ENCODE measurements at regions not wholly inside any gene's neighbourhood (a gene's known extent, or its start where the extent isn't known, plus 50 kb on each side); places are given as distances from the start of the nearest gene placed in this dataset.
"Not testable (repeated sequence)": the region's sequence is repeated elsewhere in the genome, so short reads cannot be mapped to it uniquely, and the experiment has no call there.

DNA sequence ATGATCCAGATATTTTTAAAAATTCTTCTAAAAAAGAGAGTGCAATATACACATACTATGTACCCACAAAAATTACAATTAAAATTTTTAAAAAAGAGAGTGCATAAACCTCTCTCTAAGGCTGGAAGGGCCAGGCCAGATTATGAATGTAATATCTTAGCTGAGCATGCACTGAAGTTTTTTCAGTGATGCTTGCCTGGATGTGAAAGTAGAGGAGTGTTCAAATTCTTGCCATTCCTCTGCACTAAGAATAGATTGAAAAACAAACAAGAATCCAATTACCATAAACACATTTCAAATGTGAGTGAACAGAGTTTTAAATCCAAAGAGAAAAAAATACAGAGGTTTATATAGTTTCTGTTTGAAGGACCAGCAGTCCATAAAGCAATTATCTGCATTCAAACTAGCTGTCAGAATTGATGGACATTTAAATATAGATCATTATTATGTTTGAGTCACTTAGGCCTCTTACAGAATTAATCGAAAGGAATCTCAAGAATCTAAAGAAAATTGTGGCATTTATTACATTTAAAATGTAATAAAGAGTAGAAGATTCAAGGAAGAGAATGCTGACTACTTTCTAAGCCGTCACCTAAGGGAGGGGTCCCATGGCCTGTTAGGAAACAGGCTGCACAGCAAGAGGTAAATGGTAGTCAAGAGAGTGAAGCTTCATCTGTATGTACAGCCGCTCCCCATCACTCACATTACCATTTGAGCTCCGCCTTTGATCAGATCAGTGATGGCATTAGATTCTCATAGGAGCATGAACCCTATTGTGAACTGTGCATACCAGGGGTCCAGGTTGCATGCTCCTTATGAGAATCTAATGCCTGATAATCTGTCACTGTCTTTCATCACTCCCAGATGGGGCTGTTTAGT, 159.3 kb upstream of the MDFIC2 start:
- DNase-seq, result no peak

DNA sequence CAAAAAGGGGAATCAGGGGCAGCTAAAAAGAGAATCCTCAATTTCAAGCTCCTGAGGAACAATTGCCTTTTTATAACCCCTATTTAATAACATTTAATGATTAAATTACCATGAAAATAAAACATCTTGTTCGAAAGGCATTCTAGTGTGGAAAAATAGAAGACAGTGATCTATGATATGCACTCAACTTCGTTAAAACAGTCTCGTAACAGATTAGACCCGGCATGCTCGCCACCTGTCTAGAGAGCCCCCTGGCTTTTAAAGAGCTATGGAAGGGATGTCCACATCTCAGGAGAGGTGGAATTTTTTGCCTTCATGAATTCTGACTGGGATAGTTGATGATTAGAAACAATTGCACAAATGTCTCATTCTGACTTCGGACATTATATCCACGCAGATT, 153.7 kb upstream of the MDFIC2 start:
- DNase-seq, result no peak

- DNase-seq, result no peak
These were observed 152.4 kb upstream of the MDFIC2 start for GRCh38 chr3:70464876-70465275.

DNA sequence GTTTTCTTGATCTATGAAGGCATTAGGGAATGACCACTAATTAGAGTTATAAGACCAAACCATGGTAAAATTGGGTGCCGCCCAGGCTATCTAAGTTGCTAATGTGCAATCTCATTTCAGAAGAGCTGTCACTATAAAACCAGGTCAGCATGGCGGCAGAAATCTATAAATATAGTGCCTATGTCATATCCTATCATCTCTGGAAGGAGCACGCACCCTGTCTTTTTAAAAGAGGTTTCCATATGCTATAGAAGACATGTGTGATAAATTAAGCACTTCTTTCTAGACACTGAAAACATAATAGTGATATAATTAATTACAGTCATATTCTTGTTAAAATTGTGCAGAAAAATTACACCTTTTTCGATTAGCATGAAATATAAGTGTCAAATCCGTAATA, 152.0 kb upstream of the MDFIC2 start:
- no peak for DNase-seq

GRCh38 chr3:70450220-70450619, 137.8 kb upstream of the MDFIC2 start:
- DNase-seq, result not testable (repeated sequence)

- not testable (repeated sequence) for DNase-seq
These were observed 123.0 kb upstream of the MDFIC2 start for GRCh38 chr3:70435422-70435821.

DNA sequence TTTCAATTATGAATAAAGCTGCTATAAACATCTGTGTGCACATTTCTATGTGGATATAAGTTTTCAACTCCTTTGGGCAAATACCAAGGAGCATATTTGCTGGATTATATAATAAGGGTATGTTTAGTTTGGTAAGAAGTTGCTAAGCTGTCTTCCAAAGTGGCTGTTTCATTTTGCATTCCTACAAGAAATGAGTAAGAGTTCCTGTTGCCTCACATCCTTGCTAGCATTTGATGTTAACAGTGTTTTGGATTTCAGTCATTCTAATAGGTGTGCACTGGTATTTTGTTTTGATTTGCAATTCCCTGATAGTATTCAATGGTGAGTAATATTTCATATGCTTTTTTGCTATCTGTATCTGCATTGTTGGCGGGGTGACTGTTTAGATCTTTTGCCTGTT, 120.7 kb upstream of the MDFIC2 start:
- DNase-seq, result no peak

- DNase-seq, result no peak
These were observed 119.5 kb upstream of the MDFIC2 start for GRCh38 chr3:70431911-70432310.

DNA sequence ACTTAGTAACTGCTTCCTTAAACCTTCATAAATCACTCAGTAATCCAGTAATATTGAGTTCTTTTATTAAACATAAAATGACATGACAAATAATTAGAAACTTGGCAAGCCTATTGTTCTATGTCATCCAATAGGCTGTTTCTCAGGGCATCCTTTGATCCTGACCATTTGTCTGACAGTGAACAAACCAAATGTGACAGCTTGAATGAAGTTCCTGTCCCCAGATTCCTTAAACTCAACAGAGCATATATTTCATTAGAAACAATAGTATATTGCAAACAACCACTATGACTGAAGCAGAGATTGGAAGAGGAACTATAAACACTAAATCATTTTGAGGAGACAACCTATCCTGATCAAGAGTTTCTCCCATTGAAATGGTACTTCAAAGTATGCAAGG, 113.6 kb upstream of the MDFIC2 start:
- no peak for DNase-seq

DNA sequence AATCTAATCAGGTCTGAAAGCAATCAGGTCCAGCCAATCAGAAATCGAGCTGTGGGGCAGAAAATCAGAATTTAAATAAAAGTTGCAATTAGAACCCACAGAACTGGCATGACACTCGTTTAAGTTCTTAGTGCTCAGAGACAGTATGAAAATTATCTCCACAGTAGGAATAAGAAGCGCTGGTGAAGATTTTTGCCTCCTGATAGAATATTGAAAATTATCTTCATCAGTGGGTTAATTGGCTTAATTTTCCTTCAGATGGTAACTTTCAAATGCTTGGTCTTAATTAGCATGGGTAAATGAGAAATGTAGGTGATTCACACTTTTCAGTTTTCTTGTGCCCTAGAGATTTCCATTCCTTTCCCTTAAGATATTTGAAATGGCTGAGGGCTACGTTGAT, 109.1 kb upstream of the MDFIC2 start:
- no peak for DNase-seq

- no peak for DNase-seq
These were observed 96.6 kb upstream of the MDFIC2 start for GRCh38 chr3:70409018-70409417.

DNA sequence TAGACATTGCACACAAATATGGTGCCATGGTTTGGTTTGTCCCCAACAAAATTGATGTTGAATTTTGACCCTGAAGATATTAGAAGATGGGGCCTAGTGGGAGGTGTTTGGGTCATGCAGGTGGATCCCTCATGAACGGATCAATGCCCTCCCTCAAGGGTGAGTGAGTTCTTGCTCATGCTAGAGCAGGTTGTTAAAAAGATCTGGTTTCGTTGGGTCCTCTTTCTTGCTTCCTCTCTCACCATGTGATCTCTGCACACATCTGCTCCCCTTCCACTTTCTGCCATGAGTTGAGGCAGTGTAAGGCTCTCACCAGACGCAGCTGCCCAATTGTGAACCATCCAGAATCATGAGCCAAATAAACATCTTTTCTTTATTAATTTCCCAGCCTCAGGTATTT, 87.8 kb upstream of the MDFIC2 start:
- DNase-seq, result no peak

DNA sequence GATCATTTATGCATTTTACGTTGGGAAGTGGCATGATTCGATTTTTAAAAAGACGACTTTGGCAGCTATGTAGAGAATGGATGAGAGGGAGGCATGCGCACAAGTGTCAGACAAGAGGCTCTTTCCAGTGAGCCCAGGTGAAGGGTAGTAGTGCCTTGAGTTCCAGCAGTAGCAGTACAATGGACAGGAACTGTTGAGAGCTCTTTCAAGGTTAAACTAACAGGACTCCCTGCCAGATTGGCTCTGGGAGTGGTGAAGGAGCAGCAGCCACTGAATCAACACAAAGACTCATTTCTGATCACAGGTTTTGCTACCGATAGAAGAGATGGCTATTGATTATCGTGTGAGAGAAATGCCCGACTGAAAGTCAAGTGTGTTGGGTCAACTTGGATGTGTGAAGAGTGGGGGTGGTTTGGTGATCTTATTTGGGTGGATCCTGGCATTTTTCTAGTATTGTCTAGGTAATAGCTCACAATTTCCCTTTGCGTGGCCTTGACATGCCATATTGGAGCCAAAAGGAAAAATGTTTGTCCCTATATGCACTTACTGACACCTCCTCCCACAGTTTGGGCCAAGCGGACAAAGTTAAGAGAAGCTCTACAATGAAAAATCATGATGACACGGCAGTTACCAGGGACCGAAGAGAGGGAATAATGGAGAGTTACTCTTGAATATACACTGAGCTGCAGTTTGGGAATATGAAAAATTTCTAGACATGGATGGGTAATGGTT, 81.6 kb upstream of the MDFIC2 start:
- DNase-seq, result no peak

DNA sequence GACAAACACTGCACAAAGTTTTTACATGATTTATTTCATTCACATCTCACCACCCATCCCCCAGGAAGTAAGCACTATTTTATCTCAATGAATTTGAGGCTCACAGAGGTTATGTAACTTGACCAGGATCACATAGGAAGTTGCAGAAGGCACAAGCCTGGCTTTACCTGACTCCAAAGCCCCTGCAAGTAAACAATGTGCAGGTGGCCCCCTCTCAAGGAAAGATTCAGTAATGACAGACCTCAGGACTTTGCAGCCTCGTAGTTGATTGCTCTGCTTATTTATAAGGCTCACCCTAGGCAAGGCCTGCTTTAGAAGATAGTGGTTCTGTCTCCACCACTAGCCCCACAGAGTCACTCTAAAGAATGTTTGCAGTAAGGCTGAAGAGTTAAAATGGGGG, 79.8 kb upstream of the MDFIC2 start:
- DNase-seq, result no peak

DNA sequence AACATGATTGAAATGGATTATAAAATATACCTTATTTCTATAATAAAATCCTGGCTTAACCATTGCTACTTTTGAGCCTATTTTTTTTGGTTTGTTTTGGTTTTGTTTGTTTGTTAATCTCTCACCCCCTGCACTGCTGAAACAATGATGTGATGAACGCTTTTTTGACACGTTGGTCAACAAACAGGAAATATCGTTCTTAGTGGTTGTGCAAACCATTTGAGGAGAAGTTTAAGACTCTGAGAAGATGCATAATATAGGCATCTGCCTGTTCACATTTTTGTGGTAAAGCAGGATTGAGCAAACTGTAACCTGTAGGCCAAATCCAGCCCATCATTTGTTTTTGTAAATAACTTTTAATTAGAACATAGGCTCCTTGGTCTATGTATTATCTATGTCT, 75.5 kb upstream of the MDFIC2 start:
- no peak for DNase-seq

DNA sequence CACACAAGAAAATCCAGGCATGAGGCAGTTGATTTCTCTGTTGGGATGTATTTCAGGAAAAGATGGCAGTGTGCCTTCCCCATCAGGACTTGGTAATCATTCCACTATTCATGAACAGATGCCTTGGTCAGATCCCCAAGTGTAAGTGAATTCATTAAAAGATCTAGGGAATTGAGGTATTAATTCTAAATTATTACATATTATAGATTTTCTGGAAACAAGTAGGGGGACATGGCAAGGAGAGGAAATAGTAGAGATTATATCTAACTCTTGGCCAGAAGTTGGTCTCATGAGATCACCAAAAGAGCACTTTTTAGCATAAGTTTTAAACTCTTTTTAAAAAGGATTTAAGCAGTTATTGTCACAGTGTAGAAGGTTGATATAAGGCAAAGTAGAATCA, 74.4 kb upstream of the MDFIC2 start:
- no peak for DNase-seq

- no peak for DNase-seq
These were observed 73.6 kb upstream of the MDFIC2 start for GRCh38 chr3:70386043-70386442.

DNA sequence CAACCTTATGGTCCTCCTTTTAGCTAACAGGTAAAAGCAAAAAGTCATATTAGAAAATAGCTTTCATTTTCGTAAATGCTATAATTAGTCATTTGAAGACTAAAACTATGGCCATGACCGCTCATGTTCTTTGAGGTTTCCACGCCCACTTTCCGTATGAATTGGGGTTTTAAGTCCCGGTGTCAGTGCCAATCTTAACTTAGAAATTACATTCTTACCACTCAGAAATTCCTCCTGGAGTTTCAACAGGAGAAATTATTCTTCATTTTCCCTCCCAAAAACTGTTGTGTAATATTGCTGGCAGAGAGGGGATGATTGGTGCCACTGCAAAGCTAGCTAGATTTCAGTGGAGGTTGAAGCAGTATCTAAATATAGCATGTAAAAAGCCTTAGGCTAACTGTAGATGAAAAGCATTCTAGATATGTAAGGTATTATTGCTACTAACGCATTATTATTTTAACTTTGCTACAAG, 71.0 kb upstream of the MDFIC2 start:
- peak in 1 of 5 donors; percentile 4 for DNase-seq

DNA sequence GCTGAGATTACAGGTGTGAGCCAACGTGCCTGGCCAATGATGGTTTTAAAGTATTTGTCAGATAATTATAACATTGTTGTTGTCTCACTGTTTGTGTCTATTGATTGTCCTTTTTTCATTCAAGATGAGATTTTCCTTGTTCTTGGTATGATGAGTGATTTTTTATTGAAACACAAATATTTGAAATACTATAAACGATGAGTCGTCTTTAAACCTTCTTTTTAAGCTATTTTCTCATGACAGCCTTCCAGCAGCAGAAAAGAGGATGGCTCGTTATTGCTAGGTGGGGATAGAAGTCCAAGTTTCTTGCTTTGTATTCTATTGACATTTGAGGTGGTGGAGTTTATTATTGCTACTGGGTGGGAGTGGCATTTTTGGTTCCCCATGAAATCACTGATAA, 61.7 kb upstream of the MDFIC2 start:
- no peak for DNase-seq

Measured in T-helper 1 cell (primary cell).